GM12878 (cell line): ENCODE measurements at regions not wholly inside any gene's neighbourhood (a gene's known extent, or its start where the extent isn't known, plus 50 kb on each side); places are given as distances from the start of the nearest gene placed in this dataset.
"Not testable (repeated sequence)": the region's sequence is repeated elsewhere in the genome, so short reads cannot be mapped to it uniquely, and the experiment has no call there.

ENCODE experiments used
- ATAC-seq: fragments of 200-7000 bp; cut with Tn5 transposase; 3 replicates; pipeline ENCODE4 v1.9.1; 2020; ENCODE audit warnings: mild to moderate bottlenecking, moderate library complexity
- BruUV-seq: library from RNA; stranded (reverse); fragments of 400-500 nt; replicated peaks from 2 replicates; lab custom pipeline; 2021; lab: Mats Ljungman, UMichigan
- CTCF ChIA-PET: fragments of 300-600 bp; sonication (Branson Sonifier 250); formaldehyde crosslinking; extraction: SDS; loops from one replicate; lab custom pipeline; 2021; ENCODE audit warnings: inconsistent platforms; lab: Yijun Ruan, JAX
- POLR2A ChIA-PET: fragments of 350-600 bp; formaldehyde crosslinking; extraction: SDS; loops from one replicate; lab custom pipeline; 2021; ENCODE audit warnings: inconsistent platforms; lab: Charles Lee
- RAD21 ChIA-PET: fragments of 300-600 bp; sonication (Branson Sonifier 250); formaldehyde crosslinking; loops from one replicate; lab custom pipeline; 2023; ENCODE audit warnings: antibody characterized with exemption; ENCODE audit not compliant: unreplicated experiment; lab: Charles Lee
- SMC1A ChIA-PET: fragments of 300-600 bp; sonication (Branson Sonifier 250); formaldehyde crosslinking; loops from one replicate; lab custom pipeline; 2023; ENCODE audit not compliant: unreplicated experiment, uncharacterized antibody; lab: Charles Lee
- DNase-seq: peaks from one replicate; pipeline ENCODE4 v3.0.0-alpha.2; 2011; ENCODE audit warnings: low read depth, low spot score
- FAIRE-seq: peaks from 3 replicates; lab custom pipeline; 2011; peaks lifted over from hg19 to GRCh38; lab: Jason Lieb, UNC
- H2AFZ ChIP-seq: 2 replicates; pipeline ENCODE4 v1.6.0; 2011; ENCODE audit warnings: low read depth, low read length, control low read depth; ENCODE audit not compliant: control insufficient read depth
- H3K27ac ChIP-seq: 2 replicates; pipeline ENCODE4 v1.5.1; 2011; ENCODE audit warnings: control low read depth; ENCODE audit not compliant: control insufficient read depth, insufficient read depth
- H3K27me3 ChIP-seq, 2 experiments: replicated peaks in 1 of 2; 2 replicates each; pipeline versions ENCODE4 v1.6.0 to v1.6.1; 2011; ENCODE audit warnings: low read length in 1 of 2; ENCODE audit not compliant: control insufficient read depth in 2 of 2, insufficient read depth in 2 of 2
- H3K36me3 ChIP-seq, 2 experiments: 2 replicates each; pipeline ENCODE4 v1.5.1; 2011; ENCODE audit warnings: low read length in 1 of 2; ENCODE audit not compliant: control insufficient read depth in 2 of 2, insufficient read depth in 2 of 2
- H3K4me1 ChIP-seq: 2 replicates; pipeline ENCODE4 v1.6.1; 2011; ENCODE audit warnings: mild to moderate bottlenecking, low read length, moderate library complexity, mixed read lengths; ENCODE audit not compliant: control insufficient read depth, insufficient read depth
- H3K4me2 ChIP-seq: 2 replicates; pipeline ENCODE4 v1.6.0; 2011; ENCODE audit warnings: control low read depth; ENCODE audit not compliant: control insufficient read depth, insufficient read depth
- H3K4me3 ChIP-seq: fragments of 200-600 bp; sonication (generic); 2 replicates; pipeline ENCODE4 v1.5.1; 2016
- H3K79me2 ChIP-seq: 2 replicates; pipeline ENCODE4 v1.6.0; 2011; ENCODE audit warnings: low read length; ENCODE audit not compliant: control insufficient read depth, insufficient read depth
- H3K9ac ChIP-seq: 2 replicates; pipeline ENCODE4 v1.8.0; 2011; ENCODE audit warnings: low read length, control low read depth, mixed read lengths; ENCODE audit not compliant: control insufficient read depth, insufficient read depth
- H3K9me3 ChIP-seq: replicated peaks from 3 replicates; pipeline ENCODE4 v1.5.1; 2011; ENCODE audit warnings: mild to moderate bottlenecking, low read length; ENCODE audit not compliant: control insufficient read depth, insufficient read depth
- H4K20me1 ChIP-seq: 2 replicates; pipeline ENCODE4 v1.6.0; 2011; ENCODE audit not compliant: control insufficient read depth, insufficient read depth
- ATF3 ChIP-seq: IDR thresholded peaks from 2 replicates; pipeline ENCODE4 v1.6.1; 2011; ENCODE audit warnings: low read depth, mild to moderate bottlenecking, low read length, moderate library complexity, borderline replicate concordance; ENCODE audit errors: extremely low read depth
- ATF7 ChIP-seq: fragments of 450-650 bp; IDR thresholded peaks from 2 replicates; pipeline ENCODE4 v1.6.1; 2016; ENCODE audit warnings: low read depth, mild to moderate bottlenecking
- BHLHE40 ChIP-seq, 2 experiments: fragments of 450-650 bp in 1 of 2; IDR thresholded peaks; 2 replicates each; pipeline ENCODE4 v1.6.1; 2011 to 2017; ENCODE audit warnings: low read depth in 2 of 2, borderline replicate concordance in 1 of 2, improper control_type of control experiment in 1 of 2, low read length in 1 of 2, mild to moderate bottlenecking in 1 of 2
- EP300 ChIP-seq, 2 experiments: fragments of 150-350 bp in 1 of 2; IDR thresholded peaks; 2 replicates each; pipeline ENCODE4 v1.6.1; 2011 to 2012; ENCODE audit warnings: low read depth in 2 of 2, low read length in 2 of 2, borderline replicate concordance in 1 of 2, improper control_type of control experiment in 1 of 2, inconsistent platforms in 1 of 2; ENCODE audit not compliant: control insufficient read depth in 1 of 2
- ESRRA ChIP-seq: IDR thresholded peaks from 2 replicates; pipeline ENCODE4 v1.6.1; 2012; ENCODE audit warnings: mild to moderate bottlenecking, low read length, improper control_type of control experiment
- FOS ChIP-seq: IDR thresholded peaks from 3 replicates; pipeline ENCODE4 v1.6.1; 2011; ENCODE audit warnings: borderline replicate concordance; ENCODE audit not compliant: insufficient read length; ENCODE audit errors: extremely low read depth
- GABPA ChIP-seq: IDR thresholded peaks from 2 replicates; pipeline ENCODE4 v1.6.1; 2014; ENCODE audit warnings: antibody characterized with exemption, low read depth, mild to moderate bottlenecking, inconsistent platforms
- MEF2B ChIP-seq: fragments of 450-650 bp; IDR thresholded peaks from 2 replicates; pipeline ENCODE4 v1.6.1; 2018; ENCODE audit warnings: mild to moderate bottlenecking, moderate library complexity; ENCODE audit not compliant: partially characterized antibody, poor library complexity, severe bottlenecking
- MTA3 ChIP-seq: IDR thresholded peaks from 2 replicates; pipeline ENCODE4 v1.6.1; 2012; ENCODE audit warnings: low read length, inconsistent platforms, borderline replicate concordance
- NFYB ChIP-seq: IDR thresholded peaks from 2 replicates; pipeline ENCODE4 v1.6.1; 2011; ENCODE audit warnings: low read depth, mild to moderate bottlenecking, low read length, improper control_type of control experiment, moderate library complexity; ENCODE audit not compliant: insufficient read depth
- NKRF ChIP-seq: fragments of 450-650 bp; conservative IDR thresholded peaks from 2 replicates; pipeline ENCODE4 v1.6.1; 2017; ENCODE audit warnings: mild to moderate bottlenecking, moderate library complexity
- NR2F1 ChIP-seq: fragments of 450-650 bp; conservative IDR thresholded peaks from 2 replicates; pipeline ENCODE4 v1.6.1; 2017; ENCODE audit warnings: mild to moderate bottlenecking
- RCOR1 ChIP-seq: conservative IDR thresholded peaks from 2 replicates; pipeline ENCODE4 v1.6.1; 2012; ENCODE audit warnings: low read depth, low read length, improper control_type of control experiment
- RELA ChIP-seq: fragments of 450-650 bp; IDR thresholded peaks from 2 replicates; pipeline ENCODE4 v1.8.0; 2014; ENCODE audit warnings: borderline replicate concordance; ENCODE audit not compliant: partially characterized antibody
- SP1 ChIP-seq: IDR thresholded peaks from one replicate; pipeline ENCODE4 v1.6.1; 2011; ENCODE audit warnings: low read depth, low read length
- SRF ChIP-seq, 2 experiments: IDR thresholded peaks; 2 replicates each; pipeline ENCODE4 v1.6.1; 2011; ENCODE audit warnings: low read depth in 2 of 2, low read length in 2 of 2, mild to moderate bottlenecking in 1 of 2, moderate library complexity in 1 of 2
- SUZ12 ChIP-seq: fragments of 200-600 bp; sonication (generic); IDR thresholded peaks from one replicate; pipeline ENCODE4 v1.6.1; 2018; ENCODE audit warnings: antibody characterized with exemption, mild to moderate bottlenecking; ENCODE audit not compliant: unreplicated experiment
- WGBS: methylation state at CpG from one replicate; pipeline ENCODE4 v1.1.6; 2016; ENCODE audit warnings: low lambda C conversion rate; ENCODE audit not compliant: insufficient replicate concordance, insufficient coverage; ENCODE audit errors: missing lambda C conversion rate; 5-methylcytosine and 5-hydroxymethylcytosine counted together
- in situ Hi-C: fragments of 300-500 bp; cut with MboI; formaldehyde crosslinking; loops from 9 replicates; pipeline ENCODE4 v1.14.3; 2018; ENCODE audit warnings: mixed read lengths
- intact Hi-C: fragments of 100-400 bp; cut with micrococcal nuclease; formaldehyde crosslinking; loops from one replicate; pipeline ENCODE4 v1.14.2; 2022; ENCODE audit not compliant: unreplicated experiment

GRCh38 chr9:102888747-102889146 is 106.4 kb upstream of the CYLC2 start:
- BruUV-seq, FAIRE-seq, H3K4me1 ChIP-seq, DNase-seq, POLR2A ChIA-PET, SMC1A ChIA-PET, H3K9me3 ChIP-seq, H2AFZ ChIP-seq, RAD21 ChIA-PET, H3K27me3 ChIP-seq, H3K36me3 ChIP-seq, H3K79me2 ChIP-seq, H4K20me1 ChIP-seq, CTCF ChIA-PET, ATAC-seq, H3K27ac ChIP-seq, H3K4me2 ChIP-seq, in situ Hi-C loops, H3K4me3 ChIP-seq, intact Hi-C loops, H3K9ac ChIP-seq: not testable (repeated sequence)
- whole genome bisulfite sequencing = 46% methylated on average over 5 of the region's 5 CpGs
- TF ChIP-seq SRF (IDR thresholded peaks at IDR 0.05; ENCODE audit: low read depth in 2 of 2, low read length in 2 of 2) = 0 out of 4 replicates have a peak, but pooled peaks of 1 of the 2 experiments have one; percentile 31
- TF ChIP-seq NFYB = 0 out of 2 replicates have a peak, but pooled peaks have one; percentile 39

GRCh38 chr9:102875687-102876086 is 119.4 kb upstream of the CYLC2 start:
- FAIRE-seq (no peak), DNase-seq (no peak), ATAC-seq (no peak)
- Histone ChIP-seq H3K4me2 (no peak overlapping the region), H4K20me1 (no peaks in the 10 kb centered on the region), H3K4me1 (no peaks in the 10 kb centered on the region), H3K27me3 (no peaks in the 10 kb centered on the region), H3K27ac (no peak overlapping the region), H3K36me3 (no peaks in the 10 kb centered on the region), H3K9me3 (no peaks in the 10 kb centered on the region), H3K9ac (no peak overlapping the region), H2AFZ (no peak overlapping the region), H3K4me3 (no peak overlapping the region), H3K79me2 (no peaks in the 10 kb centered on the region)
- BruUV-seq = no TSS peak
- in situ Hi-C loops (no loop called here), intact Hi-C loops (no loop called here)
- 32% methylated on average over 3 of the region's 3 CpGs for WGBS
- RAD21 ChIA-PET = no interaction called here
- CTCF ChIA-PET = interaction anchor here (1.0 kb wide), 1 partner anchor 9 kb away, joined by 3 read pairs; no protein-coding TSS in a partner anchor
- POLR2A ChIA-PET = no interaction called here
- SMC1A ChIA-PET = no interaction called here
- no peak for TF ChIP-seq GABPA
- no peak for TF ChIP-seq FOS
- no peak for TF ChIP-seq RELA
- no peak for TF ChIP-seq SP1
- TF ChIP-seq ESRRA = no peak
- no peak for TF ChIP-seq ATF7
- TF ChIP-seq EP300 (IDR thresholded peaks at IDR 0.05; ENCODE audit: borderline replicate concordance in 1 of 2, control insufficient read depth in 1 of 2, low read depth in 2 of 2, low read length in 2 of 2) = no peak
- no peak for TF ChIP-seq SUZ12
- no peak for TF ChIP-seq NKRF
- no peak for TF ChIP-seq NR2F1
- TF ChIP-seq MTA3 = no peak
- no peak for TF ChIP-seq ATF3
- no peak for TF ChIP-seq BHLHE40 (IDR thresholded peaks at IDR 0.05; ENCODE audit: borderline replicate concordance in 1 of 2, low read depth in 2 of 2, low read length in 1 of 2)
- TF ChIP-seq MEF2B = no peak
- no peak for TF ChIP-seq RCOR1
